ENCODE measurements at regions not wholly inside any gene's neighbourhood (a gene's known extent, or its start where the extent isn't known, plus 50 kb on each side); places are given as distances from the start of the nearest gene placed in this dataset.

- no peak for TF ChIP-seq FOXP2 (optimal IDR thresholded peaks at IDR 0.05; ENCODE audit: borderline replicate concordance, extremely low read depth, extremely low read length, insufficient read depth)
- no peak for TF ChIP-seq REST (IDR thresholded peaks at IDR 0.05; ENCODE audit: insufficient read depth in 1 of 2, low read depth in 2 of 2, low read length in 2 of 2)
- TF ChIP-seq POLR2AphosphoS5 (IDR thresholded peaks at IDR 0.05; ENCODE audit: low read depth, low read length): no peak
- TF ChIP-seq SIN3A (IDR thresholded peaks at IDR 0.05; ENCODE audit: borderline replicate concordance, insufficient read depth, low read length): no peak
Measured at GRCh38 chr1:30229557-30229956, 493.8 kb downstream of the MATN1 start.

- TF ChIP-seq POLR2AphosphoS5 (IDR thresholded peaks at IDR 0.05; ENCODE audit: low read depth, low read length): no peak
- TF ChIP-seq SIN3A (IDR thresholded peaks at IDR 0.05; ENCODE audit: borderline replicate concordance, insufficient read depth, low read length): no peak
- TF ChIP-seq TAF1 (IDR thresholded peaks at IDR 0.05; ENCODE audit: borderline replicate concordance, insufficient read depth, low read length): no peak
- TF ChIP-seq REST (IDR thresholded peaks at IDR 0.05; ENCODE audit: insufficient read depth in 1 of 2, low read depth in 2 of 2, low read length in 2 of 2): no peak
- TF ChIP-seq FOXP2 (optimal IDR thresholded peaks at IDR 0.05; ENCODE audit: borderline replicate concordance, extremely low read depth, extremely low read length, insufficient read depth): no peak
Measured at GRCh38 chr1:30226648-30227047, 496.7 kb downstream of the MATN1 start.

GRCh38 chr1:30225357-30225756 lies 498.0 kb downstream of the MATN1 start:
- TF ChIP-seq TAF1 (IDR thresholded peaks at IDR 0.05; ENCODE audit: borderline replicate concordance, insufficient read depth, low read length) (no peak), FOXP2 (optimal IDR thresholded peaks at IDR 0.05; ENCODE audit: borderline replicate concordance, extremely low read depth, extremely low read length, insufficient read depth) (no peak), REST (IDR thresholded peaks at IDR 0.05; ENCODE audit: insufficient read depth in 1 of 2, low read depth in 2 of 2, low read length in 2 of 2) (no peak), POLR2AphosphoS5 (IDR thresholded peaks at IDR 0.05; ENCODE audit: low read depth, low read length) (no peak), SIN3A (IDR thresholded peaks at IDR 0.05; ENCODE audit: borderline replicate concordance, insufficient read depth, low read length) (no peak)

- TF ChIP-seq FOXP2 (optimal IDR thresholded peaks at IDR 0.05; ENCODE audit: borderline replicate concordance, extremely low read depth, extremely low read length, insufficient read depth) (no peak), SIN3A (IDR thresholded peaks at IDR 0.05; ENCODE audit: borderline replicate concordance, insufficient read depth, low read length) (no peak), POLR2AphosphoS5 (IDR thresholded peaks at IDR 0.05; ENCODE audit: low read depth, low read length) (no peak), REST (IDR thresholded peaks at IDR 0.05; ENCODE audit: insufficient read depth in 1 of 2, low read depth in 2 of 2, low read length in 2 of 2) (no peak), TAF1 (IDR thresholded peaks at IDR 0.05; ENCODE audit: borderline replicate concordance, insufficient read depth, low read length) (no peak)
Measured at GRCh38 chr1:30219675-30220074, 503.7 kb downstream of the MATN1 start.

- TF ChIP-seq SIN3A (IDR thresholded peaks at IDR 0.05; ENCODE audit: borderline replicate concordance, insufficient read depth, low read length): no peak
- no peak for TF ChIP-seq TAF1 (IDR thresholded peaks at IDR 0.05; ENCODE audit: borderline replicate concordance, insufficient read depth, low read length)
- no peak for TF ChIP-seq REST (IDR thresholded peaks at IDR 0.05; ENCODE audit: insufficient read depth in 1 of 2, low read depth in 2 of 2, low read length in 2 of 2)
- no peak for TF ChIP-seq POLR2AphosphoS5 (IDR thresholded peaks at IDR 0.05; ENCODE audit: low read depth, low read length)
- no peak for TF ChIP-seq FOXP2 (optimal IDR thresholded peaks at IDR 0.05; ENCODE audit: borderline replicate concordance, extremely low read depth, extremely low read length, insufficient read depth)
Measured at GRCh38 chr1:30218438-30218837, 504.9 kb downstream of the MATN1 start.

All from PFSK-1 (cell line).